ENCODE measurements at regions not wholly inside any gene's neighbourhood (a gene's known extent, or its start where the extent isn't known, plus 50 kb on each side); places are given as distances from the start of the nearest gene placed in this dataset.

DNA sequence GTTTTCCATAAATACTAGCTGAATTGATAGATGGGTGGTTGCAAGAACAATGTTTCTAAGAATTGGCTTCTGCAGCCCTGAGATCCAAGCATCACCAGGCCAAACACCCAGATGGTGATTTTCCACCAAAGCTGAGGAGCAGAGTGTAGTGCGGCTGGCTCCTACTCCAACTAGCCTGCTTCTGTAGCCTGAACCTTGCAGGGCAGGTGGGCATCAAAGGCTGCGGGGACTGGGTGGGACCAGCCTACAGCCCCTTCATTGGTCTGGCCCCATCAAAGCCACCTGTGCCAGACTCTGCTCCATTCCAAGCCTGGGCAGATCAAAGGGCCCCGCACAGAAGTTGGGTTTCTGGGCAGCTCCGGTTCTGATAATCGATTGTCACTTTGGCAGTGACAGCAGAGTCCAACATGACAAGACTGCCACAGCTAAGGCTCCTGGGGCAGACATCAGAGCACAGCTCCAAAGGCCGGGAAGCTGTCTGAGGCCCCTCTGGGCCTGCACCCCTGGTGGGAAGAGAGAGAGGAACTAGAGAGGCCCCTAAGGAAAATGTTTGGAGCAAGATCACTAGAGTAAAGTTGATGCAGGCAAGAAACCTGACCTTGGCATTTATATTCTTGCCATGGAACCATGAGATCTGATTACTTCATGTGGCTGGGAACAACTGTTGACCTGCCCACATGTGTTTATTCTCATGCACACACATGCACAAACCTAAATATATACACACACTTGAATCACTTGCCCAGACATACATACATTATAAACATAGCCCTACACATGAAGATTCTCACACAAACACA is 582.9 kb downstream of the INSC start:
- TF ChIP-seq, protein P1, sequence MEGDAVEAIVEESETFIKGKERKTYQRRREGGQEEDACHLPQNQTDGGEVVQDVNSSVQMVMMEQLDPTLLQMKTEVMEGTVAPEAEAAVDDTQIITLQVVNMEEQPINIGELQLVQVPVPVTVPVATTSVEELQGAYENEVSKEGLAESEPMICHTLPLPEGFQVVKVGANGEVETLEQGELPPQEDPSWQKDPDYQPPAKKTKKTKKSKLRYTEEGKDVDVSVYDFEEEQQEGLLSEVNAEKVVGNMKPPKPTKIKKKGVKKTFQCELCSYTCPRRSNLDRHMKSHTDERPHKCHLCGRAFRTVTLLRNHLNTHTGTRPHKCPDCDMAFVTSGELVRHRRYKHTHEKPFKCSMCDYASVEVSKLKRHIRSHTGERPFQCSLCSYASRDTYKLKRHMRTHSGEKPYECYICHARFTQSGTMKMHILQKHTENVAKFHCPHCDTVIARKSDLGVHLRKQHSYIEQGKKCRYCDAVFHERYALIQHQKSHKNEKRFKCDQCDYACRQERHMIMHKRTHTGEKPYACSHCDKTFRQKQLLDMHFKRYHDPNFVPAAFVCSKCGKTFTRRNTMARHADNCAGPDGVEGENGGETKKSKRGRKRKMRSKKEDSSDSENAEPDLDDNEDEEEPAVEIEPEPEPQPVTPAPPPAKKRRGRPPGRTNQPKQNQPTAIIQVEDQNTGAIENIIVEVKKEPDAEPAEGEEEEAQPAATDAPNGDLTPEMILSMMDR (IDR thresholded peaks at IDR 0.05), result no peak
- TF ChIP-seq POLR2A (IDR thresholded peaks at IDR 0.05), result no peak
